GM04504 (cell line): ENCODE measurements at regions not wholly inside any gene's neighbourhood (a gene's known extent, or its start where the extent isn't known, plus 50 kb on each side); places are given as distances from the start of the nearest gene placed in this dataset.

ENCODE experiments used
- DNase-seq: peaks from one replicate; pipeline ENCODE4 v3.0.0-alpha.2; 2012; ENCODE audit warnings: low read depth

GRCh38 chr7:136033413-136034031 lies 56.4 kb upstream of the MTPN start:
- no peak for DNase-seq

- DNase-seq: no peak
These were observed 53.7 kb upstream of the MTPN start for GRCh38 chr7:136030867-136031318.

- no peak for DNase-seq
These were observed 53.2 kb upstream of the MTPN start for GRCh38 chr7:136030330-136030729.

GRCh38 chr7:136027160-136027559 lies 50.0 kb upstream of the MTPN start:
- DNase-seq: no peak
